HG03520 (cell line): ENCODE measurements at regions not wholly inside any gene's neighbourhood (a gene's known extent, or its start where the extent isn't known, plus 50 kb on each side); places are given as distances from the start of the nearest gene placed in this dataset.
"Not testable (repeated sequence)": the region's sequence is repeated elsewhere in the genome, so short reads cannot be mapped to it uniquely, and the experiment has no call there.

Experiments
- ATAC-seq: cut with Tn5 transposase; IDR thresholded peaks from one replicate; pipeline ENCODE4 v1.9.1; 2021; ENCODE audit warnings: mild to moderate bottlenecking, moderate library complexity; ENCODE audit not compliant: unreplicated experiment

GRCh38 chr11:112310848-112311247 lies 50.2 kb upstream of the PLET1 start:
- no peak for ATAC-seq

- no peak for ATAC-seq
Measured at GRCh38 chr11:112315057-112315720, 54.5 kb upstream of the PLET1 start.

GRCh38 chr11:112315861-112316739 lies 55.4 kb upstream of the PLET1 start:
- no peak for ATAC-seq

- no peak for ATAC-seq
Measured at GRCh38 chr11:112316971-112317370, 56.3 kb upstream of the PLET1 start.

- ATAC-seq: no peak
Measured at GRCh38 chr11:112318184-112318591, 57.5 kb upstream of the PLET1 start.

- ATAC-seq: no peak
Measured at GRCh38 chr11:112318661-112319060, 58.0 kb upstream of the PLET1 start.

- ATAC-seq: no peak
Measured at GRCh38 chr11:112320668-112321067, 60.0 kb upstream of the PLET1 start.

GRCh38 chr11:112321501-112322172 lies 61.0 kb upstream of the PLET1 start:
- no peak for ATAC-seq

- no peak for ATAC-seq
Measured at GRCh38 chr11:112322173-112322790, 61.6 kb upstream of the PLET1 start.

- no peak for ATAC-seq
Measured at GRCh38 chr11:112334381-112334780, 73.7 kb upstream of the PLET1 start.

GRCh38 chr11:112336356-112336886 lies 75.8 kb upstream of the PLET1 start:
- ATAC-seq: no peak

GRCh38 chr11:112339566-112339965 lies 78.9 kb upstream of the PLET1 start:
- no peak for ATAC-seq

- ATAC-seq: no peak
Measured at GRCh38 chr11:112343368-112344039, 82.8 kb upstream of the PLET1 start.

GRCh38 chr11:112344040-112344413 lies 83.4 kb upstream of the PLET1 start:
- ATAC-seq: no peak

GRCh38 chr11:112345166-112345565 lies 84.5 kb upstream of the PLET1 start:
- no peak for ATAC-seq

- ATAC-seq: no peak
Measured at GRCh38 chr11:112345706-112346105, 85.0 kb upstream of the PLET1 start.

- no peak for ATAC-seq
Measured at GRCh38 chr11:112346586-112346985, 85.9 kb upstream of the PLET1 start.

- ATAC-seq: no peak
Measured at GRCh38 chr11:112348480-112349029, 87.9 kb upstream of the PLET1 start.

- not testable (repeated sequence) for ATAC-seq
Measured at GRCh38 chr11:112351423-112351822, 90.8 kb upstream of the PLET1 start.

GRCh38 chr11:112352907-112353306 lies 92.2 kb upstream of the PLET1 start:
- ATAC-seq: no peak
